H9 (cell line): ENCODE measurements at regions not wholly inside any gene's neighbourhood (a gene's known extent, or its start where the extent isn't known, plus 50 kb on each side); places are given as distances from the start of the nearest gene placed in this dataset.

Source experiments
- DNase-seq: peaks from one replicate; pipeline ENCODE4 v3.0.0-alpha.2; 2017
- H2AFZ ChIP-seq: one replicate; pipeline ENCODE4 v1.6.1; 2013; ENCODE audit warnings: mild to moderate bottlenecking, low read length, control low read depth, moderate library complexity
- H2AK5ac ChIP-seq: 2 replicates; pipeline ENCODE4 v1.6.1; 2013; ENCODE audit warnings: low read length, control low read depth, mixed read lengths; ENCODE audit not compliant: insufficient read length
- H2BK120ac ChIP-seq: one replicate; pipeline ENCODE4 v1.6.1; 2013; ENCODE audit warnings: low read depth, mild to moderate bottlenecking, low read length, control low read depth, inconsistent platforms; ENCODE audit not compliant: poor library complexity, severe bottlenecking
- H2BK12ac ChIP-seq: 2 replicates; pipeline ENCODE4 v1.6.1; 2013; ENCODE audit warnings: low read length, control low read depth, mixed read lengths, low read depth; ENCODE audit not compliant: insufficient read length
- H2BK15ac ChIP-seq: 2 replicates; pipeline ENCODE4 v1.6.1; 2013; ENCODE audit warnings: low read depth, low read length, control low read depth
- H2BK20ac ChIP-seq: one replicate; pipeline ENCODE4 v1.6.1; 2013; ENCODE audit warnings: low read depth, mild to moderate bottlenecking, low read length, control low read depth, inconsistent platforms; ENCODE audit not compliant: poor library complexity, severe bottlenecking
- H2BK5ac ChIP-seq: 2 replicates; pipeline ENCODE4 v1.6.1; 2013; ENCODE audit warnings: low read length, control low read depth, mixed read lengths; ENCODE audit not compliant: insufficient read length
- H3K14ac ChIP-seq: 2 replicates; pipeline ENCODE4 v1.6.1; 2013; ENCODE audit warnings: low read length, control low read depth; ENCODE audit not compliant: insufficient read depth
- H3K18ac ChIP-seq: 2 replicates; pipeline ENCODE4 v1.6.1; 2013; ENCODE audit warnings: low read depth, mild to moderate bottlenecking, mixed read lengths, low read length, control low read depth; ENCODE audit not compliant: insufficient read length
- H3K23ac ChIP-seq: 2 replicates; pipeline ENCODE4 v1.6.1; 2013; ENCODE audit warnings: low read length, control low read depth, mixed read lengths, low read depth; ENCODE audit not compliant: insufficient read length
- H3K23me2 ChIP-seq: 2 replicates; pipeline ENCODE4 v1.6.1; 2013; ENCODE audit warnings: low read depth, mild to moderate bottlenecking, mixed read lengths, low read length, control low read depth; ENCODE audit not compliant: insufficient read length, poor library complexity, severe bottlenecking
- H3K27ac ChIP-seq: 2 replicates; pipeline ENCODE4 v1.5.1; 2013; ENCODE audit warnings: low read length, control low read depth, mixed read lengths, low read depth; ENCODE audit not compliant: insufficient read length
- H3K27me3 ChIP-seq: 2 replicates; pipeline ENCODE4 v1.6.1; 2013; ENCODE audit warnings: low read length, control low read depth, inconsistent platforms; ENCODE audit not compliant: insufficient read depth
- H3K4ac ChIP-seq: 2 replicates; pipeline ENCODE4 v1.6.1; 2013; ENCODE audit warnings: low read depth, mild to moderate bottlenecking, control low read depth, inconsistent platforms, low read length, moderate library complexity
- H3K4me1 ChIP-seq: 2 replicates; pipeline ENCODE4 v1.6.1; 2013; ENCODE audit warnings: low read length, control low read depth, inconsistent platforms; ENCODE audit not compliant: insufficient read depth
- H3K4me2 ChIP-seq: 2 replicates; pipeline ENCODE4 v1.6.1; 2013; ENCODE audit warnings: low read length, control low read depth, mixed read lengths; ENCODE audit not compliant: insufficient read length, insufficient read depth
- H3K56ac ChIP-seq: 2 replicates; pipeline ENCODE4 v1.6.1; 2013; ENCODE audit warnings: low read depth, mild to moderate bottlenecking, mixed read lengths, low read length, control low read depth; ENCODE audit not compliant: insufficient read length
- H3K79me1 ChIP-seq: 2 replicates; pipeline ENCODE4 v1.6.1; 2013; ENCODE audit warnings: low read depth, mild to moderate bottlenecking, moderate library complexity, low read length, control low read depth, inconsistent platforms; ENCODE audit not compliant: insufficient read depth, poor library complexity, severe bottlenecking
- H3K79me2 ChIP-seq: 2 replicates; pipeline ENCODE4 v1.6.1; 2013; ENCODE audit warnings: low read length, control low read depth, inconsistent platforms; ENCODE audit not compliant: insufficient read depth
- H3K9ac ChIP-seq: 2 replicates; pipeline ENCODE4 v1.6.1; 2013; ENCODE audit warnings: low read length, control low read depth, mixed read lengths; ENCODE audit not compliant: insufficient read length; ENCODE audit errors: extremely low read depth
- H3K9me3 ChIP-seq: one replicate; pipeline ENCODE4 v1.6.1; 2013; ENCODE audit warnings: low read depth, low read length, inconsistent platforms; ENCODE audit not compliant: control insufficient read depth
- H3T11ph ChIP-seq: one replicate; pipeline ENCODE4 v1.6.1; 2013; ENCODE audit warnings: mild to moderate bottlenecking, low read length, control low read depth, inconsistent platforms
- H4K20me1 ChIP-seq: one replicate; pipeline ENCODE4 v1.6.1; 2013; ENCODE audit not compliant: control insufficient read depth, insufficient read length, insufficient read depth
- H4K5ac ChIP-seq: 2 replicates; pipeline ENCODE4 v1.6.1; 2013; ENCODE audit warnings: low read depth, mild to moderate bottlenecking, mixed read lengths, low read length, control low read depth; ENCODE audit not compliant: insufficient read length
- H4K8ac ChIP-seq: replicated peaks from 2 replicates; pipeline ENCODE4 v1.6.1; 2013; ENCODE audit warnings: low read length, control low read depth, mixed read lengths, low read depth; ENCODE audit not compliant: insufficient read length
- H4K91ac ChIP-seq: 2 replicates; pipeline ENCODE4 v1.6.1; 2013; ENCODE audit warnings: low read depth, mild to moderate bottlenecking, moderate library complexity, mixed read lengths, low read length, control low read depth; ENCODE audit not compliant: insufficient read length
- H3K27ac Mint-ChIP-seq, 3 experiments: 2 replicates in 2 of 3; 3 replicates in 1 of 3; pipeline ENCODE4 v1.8.0; 2020 to 2021; ENCODE audit warnings: mixed read lengths in 3 of 3, mild to moderate bottlenecking in 1 of 3, moderate library complexity in 1 of 3
- H3K27me3 Mint-ChIP-seq: 2 replicates; pipeline ENCODE4 v1.8.0; 2021; ENCODE audit warnings: low read depth, mild to moderate bottlenecking, moderate library complexity, mixed read lengths
- H3K36me3 Mint-ChIP-seq, 3 experiments: 2 replicates in 2 of 3; 3 replicates in 1 of 3; pipeline ENCODE4 v1.8.0; 2020 to 2021; ENCODE audit warnings: low read depth in 3 of 3, mixed read lengths in 3 of 3; ENCODE audit not compliant: insufficient read depth in 1 of 3
- H3K4me1 Mint-ChIP-seq, 2 experiments: 2 replicates each; pipeline ENCODE4 v1.8.0; 2020; ENCODE audit warnings: mixed read lengths in 2 of 2
- H3K4me3 Mint-ChIP-seq, 2 experiments: 2 replicates in 1 of 2; 3 replicates in 1 of 2; pipeline ENCODE4 v1.8.0; 2020 to 2021; ENCODE audit warnings: mild to moderate bottlenecking in 2 of 2, mixed read lengths in 2 of 2, moderate library complexity in 1 of 2
- H3K9me3 Mint-ChIP-seq, 2 experiments: 2 replicates in 1 of 2; 3 replicates in 1 of 2; pipeline ENCODE4 v1.8.0; 2020; ENCODE audit warnings: mild to moderate bottlenecking in 2 of 2, mixed read lengths in 2 of 2, moderate library complexity in 1 of 2
- CTCF ChIP-seq: fragments of 200-600 bp; sonication (generic); conservative IDR thresholded peaks from 3 replicates; pipeline ENCODE4 v1.8.0; 2021; ENCODE audit warnings: antibody characterized with exemption, mild to moderate bottlenecking
- WGBS: extraction: QIAGEN DNeasy Blood & Tissue Kit; methylation state at CpG from one replicate; pipeline ENCODE4 v1.1.7; 2013; ENCODE audit warnings: missing lambda C conversion rate, low lambda C conversion rate, mixed read lengths; ENCODE audit not compliant: insufficient read length; ENCODE audit errors: extremely low coverage; 5-methylcytosine and 5-hydroxymethylcytosine counted together

GRCh38 chr6:40744835-40745234, 157.7 kb upstream of the LRFN2 start:
- H2BK12ac ChIP-seq, result no peak overlapping the region
- H4K5ac ChIP-seq, result no peak overlapping the region
- H3K14ac ChIP-seq, result no peak overlapping the region
- H3K9ac ChIP-seq, result no peak overlapping the region
- no peak overlapping the region for H3K4me3 Mint-ChIP-seq
- H3K27me3 Mint-ChIP-seq, result peaks cover 10% of the 10 kb centered on the region
- no peak for DNase-seq
- no peak overlapping the region for H4K8ac ChIP-seq
- no CpG with 5 or more reads among the region's 4 CpGs for WGBS
- no peak overlapping the region for H3K4ac ChIP-seq
- no peak overlapping the region for H2BK20ac ChIP-seq
- H3T11ph ChIP-seq, result no peak overlapping the region
- no peak overlapping the region for H2AK5ac ChIP-seq
- no peak overlapping the region for H3K4me2 ChIP-seq
- H4K91ac ChIP-seq, result no peak overlapping the region
- no peak overlapping the region for H3K27ac ChIP-seq
- no peaks in the 10 kb centered on the region for H3K9me3 Mint-ChIP-seq
- no peaks in the 10 kb centered on the region for H3K9me3 ChIP-seq
- H3K4me1 Mint-ChIP-seq, result peaks cover 10 to 11% of the 10 kb centered on the region in 2 experiments
- no peak overlapping the region for H2AFZ ChIP-seq
- H4K20me1 ChIP-seq, result no peaks in the 10 kb centered on the region
- TF ChIP-seq CTCF, result no peak
- H3K27ac Mint-ChIP-seq, result no peak overlapping the region
- no peak overlapping the region for H3K18ac ChIP-seq
- no peak overlapping the region for H2BK15ac ChIP-seq
- no peaks in the 10 kb centered on the region for H3K36me3 Mint-ChIP-seq
- no peaks in the 10 kb centered on the region for H3K79me2 ChIP-seq
- no peak overlapping the region for H3K56ac ChIP-seq
- H3K23me2 ChIP-seq, result no peaks in the 10 kb centered on the region
- no peak overlapping the region for H2BK120ac ChIP-seq
- no peaks in the 10 kb centered on the region for H3K79me1 ChIP-seq
- no peaks in the 10 kb centered on the region for H3K27me3 ChIP-seq
- H2BK5ac ChIP-seq, result no peak overlapping the region
- no peak overlapping the region for H3K23ac ChIP-seq
- no peaks in the 10 kb centered on the region for H3K4me1 ChIP-seq
